MM.1S (cell line): ENCODE measurements at regions not wholly inside any gene's neighbourhood (a gene's known extent, or its start where the extent isn't known, plus 50 kb on each side); places are given as distances from the start of the nearest gene placed in this dataset.

Experiments
- DNase-seq: peaks from one replicate; pipeline ENCODE4 v3.0.0-alpha.2; 2015
- H2AFZ ChIP-seq: fragments of 300-600 bp; sonication (generic); 2 replicates; pipeline ENCODE4 v1.6.0; 2016; ENCODE audit warnings: antibody characterized with exemption, low read length
- H3F3A ChIP-seq: fragments of 300-600 bp; sonication (generic); 2 replicates; pipeline ENCODE4 v1.6.1; 2016; ENCODE audit warnings: mild to moderate bottlenecking, antibody characterized with exemption, low read length, moderate library complexity, mixed read lengths; ENCODE audit not compliant: insufficient read depth
- H3K27ac ChIP-seq: fragments of 300-600 bp; sonication (generic); 2 replicates; pipeline ENCODE4 v1.5.1; 2016; ENCODE audit warnings: mild to moderate bottlenecking, low read length
- H3K27me3 ChIP-seq: fragments of 300-600 bp; sonication (generic); replicated peaks from 2 replicates; pipeline ENCODE4 v1.6.0; 2016; ENCODE audit warnings: low read length; ENCODE audit not compliant: insufficient read depth
- H3K36me3 ChIP-seq: fragments of 300-600 bp; sonication (generic); replicated peaks from 2 replicates; pipeline ENCODE4 v1.6.1; 2016; ENCODE audit warnings: mild to moderate bottlenecking, low read length, mixed read lengths; ENCODE audit not compliant: insufficient read depth
- H3K4me1 ChIP-seq: fragments of 300-600 bp; sonication (generic); 2 replicates; pipeline ENCODE4 v1.6.1; 2016; ENCODE audit warnings: low read length, mixed read lengths
- H3K4me2 ChIP-seq: fragments of 300-600 bp; sonication (generic); 2 replicates; pipeline ENCODE4 v1.6.0; 2016; ENCODE audit warnings: low read depth, low read length
- H3K4me3 ChIP-seq: fragments of 300-600 bp; sonication (generic); 2 replicates; pipeline ENCODE4 v1.5.1; 2016; ENCODE audit warnings: low read length, mixed read lengths
- H3K79me2 ChIP-seq: fragments of 300-600 bp; sonication (generic); 2 replicates; pipeline ENCODE4 v1.6.1; 2016; ENCODE audit warnings: mixed run types, low read length, mixed read lengths
- H3K9ac ChIP-seq: fragments of 300-600 bp; sonication (generic); 2 replicates; pipeline ENCODE4 v1.6.1; 2016; ENCODE audit warnings: low read length, mixed read lengths
- H3K9me2 ChIP-seq: fragments of 300-600 bp; sonication (generic); replicated peaks from 2 replicates; pipeline ENCODE4 v1.6.1; 2016; ENCODE audit warnings: mild to moderate bottlenecking, low read length, mixed read lengths; ENCODE audit not compliant: insufficient read depth
- H3K9me3 ChIP-seq: fragments of 300-600 bp; sonication (generic); replicated peaks from 2 replicates; pipeline ENCODE4 v1.6.1; 2016; ENCODE audit warnings: mild to moderate bottlenecking, low read length, mixed read lengths; ENCODE audit not compliant: insufficient read depth
- H4K20me1 ChIP-seq: fragments of 300-600 bp; sonication (generic); 2 replicates; pipeline ENCODE4 v1.6.1; 2016; ENCODE audit warnings: mild to moderate bottlenecking, low read length, moderate library complexity, mixed read lengths; ENCODE audit not compliant: insufficient read depth
- EZH2 ChIP-seq: fragments of 300-600 bp; sonication (generic); optimal IDR thresholded peaks from 2 replicates; pipeline ENCODE3; 2017; ENCODE audit warnings: low read depth, mild to moderate bottlenecking, antibody characterized with exemption, low read length, mixed read lengths
- EZH2phosphoT487 ChIP-seq: fragments of 300-600 bp; sonication (generic); IDR thresholded peaks from 2 replicates; pipeline ENCODE4 v1.6.1; 2018; ENCODE audit warnings: antibody characterized with exemption, low read length
- TF ChIP-seq, protein P1 (sequence below): fragments of 300-600 bp; sonication (generic); IDR thresholded peaks from 2 replicates; pipeline ENCODE4 v1.5.1; 2016; ENCODE audit warnings: antibody characterized with exemption, low read length, mixed read lengths

DNA sequence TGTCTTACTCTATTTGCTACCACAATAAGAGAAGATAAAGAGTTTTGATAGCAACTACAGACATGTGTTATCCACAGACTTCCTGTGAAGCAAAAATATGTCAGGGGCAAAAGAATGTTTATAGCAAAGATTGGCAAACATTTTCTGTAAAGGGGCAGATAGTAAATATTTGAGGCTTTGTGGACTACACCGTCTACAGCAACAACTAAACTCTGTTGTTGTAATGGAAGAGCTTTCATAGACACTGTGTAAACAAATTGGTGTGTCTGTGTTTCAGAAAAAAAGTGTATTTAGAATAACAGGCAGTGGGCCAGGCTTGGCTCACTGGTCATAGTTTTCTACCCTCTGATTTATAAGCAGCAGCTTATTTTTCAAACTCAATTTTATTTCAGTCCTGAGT is 521.4 kb downstream of the ANKRD7 start:
- Histone ChIP-seq H3K4me2 (no peak overlapping the region), H3K27me3 (no peaks in the 10 kb centered on the region), H3F3A (no peaks in the 10 kb centered on the region), H2AFZ (no peak overlapping the region), H4K20me1 (no peaks in the 10 kb centered on the region), H3K9ac (no peak overlapping the region), H3K9me2 (no peaks in the 10 kb centered on the region), H3K9me3 (no peaks in the 10 kb centered on the region), H3K4me3 (no peak overlapping the region), H3K27ac (no peak overlapping the region), H3K79me2 (no peaks in the 10 kb centered on the region), H3K36me3 (no peaks in the 10 kb centered on the region), H3K4me1 (no peaks in the 10 kb centered on the region)
- TF ChIP-seq EZH2 (no peak), EZH2phosphoT487 (no peak)
- TF ChIP-seq, protein P1, sequence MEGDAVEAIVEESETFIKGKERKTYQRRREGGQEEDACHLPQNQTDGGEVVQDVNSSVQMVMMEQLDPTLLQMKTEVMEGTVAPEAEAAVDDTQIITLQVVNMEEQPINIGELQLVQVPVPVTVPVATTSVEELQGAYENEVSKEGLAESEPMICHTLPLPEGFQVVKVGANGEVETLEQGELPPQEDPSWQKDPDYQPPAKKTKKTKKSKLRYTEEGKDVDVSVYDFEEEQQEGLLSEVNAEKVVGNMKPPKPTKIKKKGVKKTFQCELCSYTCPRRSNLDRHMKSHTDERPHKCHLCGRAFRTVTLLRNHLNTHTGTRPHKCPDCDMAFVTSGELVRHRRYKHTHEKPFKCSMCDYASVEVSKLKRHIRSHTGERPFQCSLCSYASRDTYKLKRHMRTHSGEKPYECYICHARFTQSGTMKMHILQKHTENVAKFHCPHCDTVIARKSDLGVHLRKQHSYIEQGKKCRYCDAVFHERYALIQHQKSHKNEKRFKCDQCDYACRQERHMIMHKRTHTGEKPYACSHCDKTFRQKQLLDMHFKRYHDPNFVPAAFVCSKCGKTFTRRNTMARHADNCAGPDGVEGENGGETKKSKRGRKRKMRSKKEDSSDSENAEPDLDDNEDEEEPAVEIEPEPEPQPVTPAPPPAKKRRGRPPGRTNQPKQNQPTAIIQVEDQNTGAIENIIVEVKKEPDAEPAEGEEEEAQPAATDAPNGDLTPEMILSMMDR: no peak
- no peak for DNase-seq

- H3F3A ChIP-seq: no peaks in the 10 kb centered on the region
- H3K9ac ChIP-seq: no peak overlapping the region
- H3K4me3 ChIP-seq: no peak overlapping the region
- no peaks in the 10 kb centered on the region for H3K79me2 ChIP-seq
- H3K4me2 ChIP-seq: no peak overlapping the region
- H3K4me1 ChIP-seq: no peaks in the 10 kb centered on the region
- H3K9me2 ChIP-seq: no peaks in the 10 kb centered on the region
- H4K20me1 ChIP-seq: no peaks in the 10 kb centered on the region
- H3K27ac ChIP-seq: no peak overlapping the region
- no peak overlapping the region for H2AFZ ChIP-seq
- H3K27me3 ChIP-seq: no peaks in the 10 kb centered on the region
- TF ChIP-seq EZH2: no peak
- no peak for TF ChIP-seq EZH2phosphoT487
- TF ChIP-seq, protein P1: no peak
- no peaks in the 10 kb centered on the region for H3K36me3 ChIP-seq
- DNase-seq: no peak
- no peaks in the 10 kb centered on the region for H3K9me3 ChIP-seq
Measured at GRCh38 chr7:118747473-118747872, 523.0 kb downstream of the ANKRD7 start.

GRCh38 chr7:118753479-118753878 is 529.0 kb downstream of the ANKRD7 start:
- Histone ChIP-seq H3K4me3 (no peak overlapping the region), H3K27ac (no peak overlapping the region), H4K20me1 (no peaks in the 10 kb centered on the region), H3K27me3 (no peaks in the 10 kb centered on the region), H3K9me2 (no peaks in the 10 kb centered on the region), H3K79me2 (no peaks in the 10 kb centered on the region), H3K4me1 (no peaks in the 10 kb centered on the region), H3K9me3 (no peaks in the 10 kb centered on the region), H2AFZ (no peak overlapping the region), H3F3A (no peaks in the 10 kb centered on the region), H3K36me3 (no peaks in the 10 kb centered on the region), H3K9ac (no peak overlapping the region), H3K4me2 (no peak overlapping the region)
- no peak for DNase-seq
- TF ChIP-seq EZH2phosphoT487 (no peak), EZH2 (no peak)
- TF ChIP-seq, protein P1: no peak
